ENCODE measurements at regions not wholly inside any gene's neighbourhood (a gene's known extent, or its start where the extent isn't known, plus 50 kb on each side); places are given as distances from the start of the nearest gene placed in this dataset.
"Not testable (repeated sequence)": the region's sequence is repeated elsewhere in the genome, so short reads cannot be mapped to it uniquely, and the experiment has no call there.

DNA sequence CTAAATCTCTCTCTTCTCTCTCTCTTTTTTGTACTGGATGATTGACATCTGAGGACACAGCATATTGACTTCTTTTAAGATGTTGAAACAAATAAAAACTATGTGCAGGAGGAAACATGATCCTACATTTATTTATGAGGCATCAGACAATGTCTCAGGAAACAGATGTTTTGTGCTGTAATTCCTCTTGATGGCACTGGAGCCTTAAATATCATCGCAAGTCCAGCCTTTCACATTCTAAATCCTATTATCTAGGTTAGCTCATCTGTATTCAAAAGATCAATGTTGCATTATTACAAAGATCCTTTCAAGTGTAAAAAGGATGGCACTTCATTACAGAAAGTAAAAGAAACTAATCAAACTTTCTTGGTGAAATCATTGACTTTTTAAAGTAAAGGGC, 63.9 kb downstream of the MAT2B start:
- in situ Hi-C loops (cut with HindIII; ENCODE audit: low sequenced_read_pairs), result no loop called here

DNA sequence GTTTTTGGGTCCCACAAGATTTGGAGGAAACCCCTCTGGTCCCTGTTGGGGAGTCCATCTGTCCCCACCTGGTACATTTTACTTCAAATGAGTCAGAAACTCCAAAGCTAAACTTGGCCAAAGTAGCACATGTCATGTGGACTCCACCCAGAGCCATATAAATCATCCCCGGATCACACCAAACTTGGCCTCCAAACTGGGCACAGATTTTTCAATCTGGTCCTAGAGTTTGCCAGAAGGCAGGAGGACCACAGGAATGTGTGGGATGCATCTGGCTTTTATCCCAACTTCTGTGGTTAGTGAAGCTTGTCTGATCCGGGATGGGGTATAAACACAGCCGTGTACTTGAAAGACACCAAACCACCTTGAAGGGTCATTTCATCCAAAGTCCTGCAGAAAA, 66.3 kb downstream of the MAT2B start:
- in situ Hi-C loops (cut with HindIII; ENCODE audit: low sequenced_read_pairs), result no loop called here

DNA sequence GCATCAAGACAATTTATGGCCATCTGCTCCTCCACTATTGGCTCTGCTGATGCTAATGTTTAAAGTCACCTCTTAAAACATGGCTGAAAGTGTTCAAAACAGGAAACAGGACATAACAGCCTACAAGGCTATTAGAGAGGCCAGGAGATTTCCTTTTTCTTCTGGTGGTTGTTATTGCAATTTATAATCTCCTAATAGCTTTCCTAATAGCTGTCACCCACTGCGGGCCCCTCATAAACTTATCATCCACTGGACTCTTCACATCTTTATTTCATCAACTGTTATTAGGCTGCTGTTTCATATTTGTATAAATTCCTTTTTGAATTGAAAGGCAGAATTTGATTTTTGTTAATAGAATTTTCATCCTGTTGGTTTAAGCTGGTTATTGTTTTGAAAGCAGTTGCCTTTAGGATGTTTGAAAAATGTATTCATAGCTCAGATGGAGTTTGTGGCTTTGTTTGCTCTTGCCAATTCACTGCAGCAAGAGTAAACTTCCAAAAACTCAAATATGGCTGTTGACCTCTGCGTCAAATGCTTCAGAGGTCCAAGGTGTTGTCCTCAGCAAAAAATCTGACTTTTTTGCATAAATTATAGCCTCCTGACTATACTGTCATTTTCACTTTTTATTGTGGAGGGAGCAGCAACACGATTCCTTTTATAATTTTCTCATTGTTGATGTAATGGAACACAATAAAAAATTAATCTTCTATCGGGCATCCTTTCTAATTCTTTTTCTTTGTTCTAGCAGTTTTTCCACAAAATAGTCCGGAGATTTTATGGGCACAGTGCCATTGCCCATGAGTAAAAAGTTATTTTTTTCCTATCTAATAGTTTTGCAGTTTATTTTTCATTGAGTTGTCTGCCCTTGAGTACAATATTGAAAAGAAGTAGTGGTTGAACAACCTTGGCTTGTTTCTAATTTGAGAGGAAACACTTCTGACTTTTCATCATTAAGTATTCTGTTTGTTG, 69.3 kb downstream of the MAT2B start:
- in situ Hi-C loops (cut with HindIII; ENCODE audit: low sequenced_read_pairs), result no loop called here

DNA sequence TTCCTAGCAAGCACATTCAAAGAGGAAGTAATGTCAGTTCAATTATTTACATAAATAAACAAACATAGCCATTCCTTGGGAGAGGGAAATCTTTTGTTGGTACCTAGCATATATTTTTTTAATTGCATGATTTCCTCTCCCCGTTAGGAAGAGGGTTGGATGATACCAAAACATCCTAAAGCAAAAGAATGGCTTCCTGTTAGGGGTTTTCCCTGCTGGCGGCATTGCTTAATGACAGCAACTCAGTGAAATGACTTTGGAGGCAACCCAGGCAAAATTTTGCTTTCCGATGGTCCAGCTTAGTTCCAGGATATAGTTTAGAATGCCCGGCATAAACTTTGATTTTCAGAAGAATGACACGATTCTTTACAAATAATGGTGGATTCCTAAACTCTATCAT, 73.2 kb downstream of the MAT2B start:
- in situ Hi-C loops (cut with HindIII; ENCODE audit: low sequenced_read_pairs), result no loop called here

DNA sequence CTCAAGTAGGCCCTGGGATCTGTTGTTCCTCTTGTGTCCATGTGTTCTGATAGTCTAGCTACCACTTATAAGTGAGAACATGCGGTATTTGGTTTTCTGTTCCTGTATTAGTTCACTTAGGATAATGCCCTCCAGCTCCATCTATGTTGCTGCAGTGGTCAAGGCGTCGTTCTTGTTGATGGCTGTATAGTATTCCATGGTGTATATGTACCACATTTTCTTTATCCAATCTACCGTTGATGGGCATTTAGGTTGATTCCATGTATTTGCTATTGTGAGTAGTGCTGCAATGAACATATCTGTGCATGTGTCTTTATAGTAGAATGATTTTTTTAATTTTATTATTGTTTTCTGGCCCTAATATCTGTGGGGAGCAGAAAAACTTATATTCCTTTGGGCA, 74.3 kb downstream of the MAT2B start:
- in situ Hi-C loops (cut with HindIII; ENCODE audit: low sequenced_read_pairs), result no loop called here

DNA sequence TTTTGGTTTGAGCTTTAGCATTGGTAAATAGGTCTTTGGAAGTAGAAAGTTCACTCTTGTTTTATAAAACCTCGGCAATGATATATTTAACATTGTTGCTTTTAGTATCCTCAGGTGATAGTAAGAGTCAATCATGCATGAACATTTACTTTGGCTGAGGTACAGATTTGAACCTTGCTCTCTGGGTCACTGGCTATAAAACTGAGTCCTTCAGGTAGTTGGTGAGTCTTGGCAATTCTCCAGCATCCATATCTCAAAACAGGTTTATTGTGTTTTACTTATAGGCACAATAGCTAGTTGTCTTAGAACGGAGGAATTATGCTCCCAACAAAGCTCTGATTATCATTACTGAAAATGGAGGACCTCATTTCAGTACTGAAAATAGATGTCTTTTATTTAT, 75.1 kb downstream of the MAT2B start:
- in situ Hi-C loops (cut with HindIII; ENCODE audit: low sequenced_read_pairs), result no loop called here

DNA sequence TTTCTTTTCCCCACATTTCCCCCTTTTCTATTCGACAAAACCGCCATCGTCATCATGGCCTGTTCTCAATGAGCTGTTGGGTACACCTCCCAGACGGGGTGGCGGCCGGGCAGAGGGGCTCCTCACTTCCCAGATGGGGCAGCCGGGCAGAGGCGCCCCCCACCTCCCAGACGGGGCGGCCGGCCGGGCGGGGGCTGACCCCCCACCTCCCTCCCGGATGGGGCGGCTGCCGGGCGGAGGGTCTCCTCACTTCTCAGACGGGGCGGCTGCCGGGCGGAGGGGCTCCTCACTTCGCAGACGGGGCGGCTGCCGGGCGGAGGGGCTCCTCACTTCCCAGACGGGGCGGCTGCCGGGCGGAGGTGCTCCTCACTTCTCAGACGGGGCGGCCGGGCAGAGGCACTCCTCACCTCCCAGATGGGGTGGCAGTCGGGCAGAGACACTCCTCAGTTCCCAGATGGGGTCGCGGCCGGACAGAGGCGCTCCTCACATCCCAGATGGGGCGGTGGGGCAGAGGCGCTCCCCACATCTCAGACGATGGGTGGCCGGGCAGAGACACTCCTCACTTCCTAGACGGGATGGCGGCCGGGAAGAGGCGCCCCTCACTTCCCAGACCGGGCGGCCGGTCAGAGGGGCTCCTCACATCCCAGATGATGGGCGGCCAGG, 78.2 kb downstream of the MAT2B start:
- in situ Hi-C loops (cut with HindIII; ENCODE audit: low sequenced_read_pairs), result not testable (repeated sequence)

DNA sequence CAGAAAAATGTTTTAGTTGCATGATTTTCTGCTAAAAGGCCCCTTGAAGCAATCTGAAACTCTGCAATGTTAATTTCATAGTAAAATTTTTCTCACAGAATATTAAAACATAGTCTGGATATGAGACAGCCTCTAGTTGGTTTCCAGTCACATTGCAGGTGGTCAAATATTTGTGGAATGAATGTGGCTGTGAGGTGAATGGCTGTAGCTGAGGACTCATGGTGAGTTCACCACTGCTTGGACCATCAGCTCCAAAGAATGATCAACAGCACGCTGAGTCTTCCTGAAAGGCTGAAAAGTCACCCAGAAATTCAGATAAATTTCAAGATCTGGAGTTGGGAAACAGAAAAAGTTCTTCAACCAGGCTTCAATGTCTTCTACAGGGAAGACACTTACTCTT, 79.8 kb downstream of the MAT2B start:
- in situ Hi-C loops (cut with HindIII; ENCODE audit: low sequenced_read_pairs), result no loop called here

DNA sequence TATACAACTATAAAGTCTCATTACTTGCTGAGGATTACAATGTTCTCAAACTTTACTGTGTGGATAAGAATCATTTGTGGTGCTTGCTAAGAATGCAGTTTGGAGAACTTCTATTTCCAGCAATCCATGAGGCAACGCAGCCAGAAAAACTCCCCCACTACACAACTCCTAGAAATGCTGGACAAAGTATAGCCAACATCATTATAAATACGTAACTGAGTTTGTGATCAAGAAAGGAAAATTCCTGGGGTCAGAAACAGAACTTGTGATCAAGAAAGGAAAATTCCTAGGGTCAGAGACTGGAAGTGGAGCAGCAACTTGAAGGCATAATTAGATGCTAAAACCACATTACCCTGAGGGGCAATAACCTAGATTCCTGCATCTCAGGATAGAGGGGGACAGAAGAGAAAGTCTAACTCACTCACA, 81.1 kb downstream of the MAT2B start:
- in situ Hi-C loops (cut with HindIII; ENCODE audit: low sequenced_read_pairs), result no loop called here

DNA sequence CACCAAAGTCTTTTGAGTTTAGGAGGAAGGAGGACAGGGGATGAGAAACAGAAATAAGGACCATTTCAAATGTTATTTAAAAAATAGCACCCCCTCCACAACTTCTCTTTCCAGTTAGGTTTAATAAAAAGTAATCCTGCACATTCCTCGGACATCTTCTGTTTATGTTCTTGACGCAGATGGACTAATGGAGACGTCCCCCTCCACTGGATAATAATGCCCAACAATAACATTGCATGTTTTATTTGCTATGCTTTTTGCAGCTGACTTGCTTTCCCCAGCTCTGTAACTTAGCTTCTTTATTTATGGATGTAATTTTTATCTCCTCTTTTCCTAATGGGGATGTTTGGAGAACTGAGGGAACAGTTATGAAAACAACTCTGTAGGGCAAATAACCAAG, 89.5 kb downstream of the MAT2B start:
- in situ Hi-C loops (cut with HindIII; ENCODE audit: low sequenced_read_pairs), result no loop called here

DNA sequence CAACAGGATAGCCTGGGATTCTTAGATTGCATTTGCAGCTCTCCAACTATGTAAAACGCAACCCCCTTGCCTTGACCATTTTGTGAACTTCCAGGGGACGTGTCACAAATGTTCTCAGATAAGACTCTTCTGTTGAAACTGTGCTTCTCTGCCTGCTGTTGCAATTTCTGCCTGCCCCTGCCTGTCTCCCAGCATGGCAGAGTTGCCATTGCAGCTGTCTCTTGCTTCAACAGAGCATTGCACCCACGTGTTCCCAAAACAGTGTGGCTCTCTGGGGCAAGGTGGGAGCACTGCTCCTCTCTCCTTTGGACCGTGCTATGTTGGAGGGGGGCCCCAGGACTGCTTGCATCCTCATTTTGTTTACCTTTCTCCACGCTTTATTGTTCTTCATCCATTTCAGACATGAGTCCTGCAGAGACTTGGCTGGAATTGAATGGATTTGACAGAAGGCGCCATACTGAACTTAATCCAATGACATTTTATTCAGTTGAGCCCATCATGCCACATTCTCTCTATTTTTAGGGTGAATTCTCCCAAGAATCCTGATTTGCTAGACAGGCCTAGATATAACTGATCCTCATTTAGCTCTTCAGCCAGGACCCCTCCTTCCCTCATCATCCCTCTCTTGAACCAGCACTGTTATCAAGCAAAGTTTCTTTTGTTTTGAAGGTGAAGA, 90.7 kb downstream of the MAT2B start:
- in situ Hi-C loops (cut with HindIII; ENCODE audit: low sequenced_read_pairs), result no loop called here

DNA sequence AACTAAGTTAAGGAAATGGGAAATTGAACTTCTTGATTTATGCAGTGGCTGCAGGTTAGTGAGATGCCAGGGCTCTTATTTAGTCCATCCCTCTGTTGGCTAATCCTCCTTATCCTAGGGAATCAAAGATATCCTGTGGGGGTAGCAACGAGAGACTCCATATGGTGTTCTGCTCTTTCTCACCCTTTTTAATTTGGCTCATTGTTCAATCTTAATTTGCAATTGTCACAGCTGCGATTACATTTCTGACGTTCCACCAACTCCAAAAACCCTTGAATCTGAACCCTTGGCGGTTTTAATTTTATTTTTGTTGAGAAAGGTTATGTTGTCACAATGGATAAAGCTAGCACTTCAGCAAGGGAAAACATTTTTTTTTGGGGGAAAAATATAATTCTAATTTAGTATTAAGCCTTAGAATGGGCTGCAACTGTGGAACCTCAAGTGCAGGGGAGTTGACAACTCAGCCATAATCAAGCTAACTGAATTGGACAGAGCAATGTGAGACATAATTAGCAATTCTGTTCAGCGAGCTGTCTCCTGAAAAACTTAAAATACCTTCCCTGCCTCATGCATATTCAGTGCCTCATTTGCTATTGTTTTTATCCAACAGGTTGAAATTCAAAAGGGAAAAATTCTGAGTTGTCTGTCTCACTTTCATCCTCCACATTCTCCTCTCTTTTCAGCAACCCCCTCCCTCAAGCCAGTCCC, 91.3 kb downstream of the MAT2B start:
- in situ Hi-C loops (cut with HindIII; ENCODE audit: low sequenced_read_pairs), result no loop called here

DNA sequence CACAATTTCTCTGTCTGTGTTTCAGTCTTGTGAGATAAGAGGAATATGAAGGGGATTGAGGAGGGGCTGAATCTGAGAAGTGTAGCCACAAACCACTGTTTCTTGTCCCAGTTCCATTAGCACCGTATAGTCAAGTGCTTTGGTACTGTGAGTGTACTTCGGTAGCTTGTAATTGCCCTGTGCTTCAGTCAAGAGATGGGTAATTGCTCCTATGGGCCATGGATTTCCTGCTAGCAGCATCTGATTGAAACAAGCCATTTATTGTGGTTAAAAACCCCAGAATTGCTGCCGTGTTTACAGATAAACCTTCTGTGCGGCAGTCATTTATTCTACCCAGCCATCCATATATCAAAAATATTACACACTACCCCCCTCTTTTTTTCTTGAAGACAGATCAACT, 98.6 kb downstream of the MAT2B start:
- in situ Hi-C loops (cut with HindIII; ENCODE audit: low sequenced_read_pairs), result no loop called here

DNA sequence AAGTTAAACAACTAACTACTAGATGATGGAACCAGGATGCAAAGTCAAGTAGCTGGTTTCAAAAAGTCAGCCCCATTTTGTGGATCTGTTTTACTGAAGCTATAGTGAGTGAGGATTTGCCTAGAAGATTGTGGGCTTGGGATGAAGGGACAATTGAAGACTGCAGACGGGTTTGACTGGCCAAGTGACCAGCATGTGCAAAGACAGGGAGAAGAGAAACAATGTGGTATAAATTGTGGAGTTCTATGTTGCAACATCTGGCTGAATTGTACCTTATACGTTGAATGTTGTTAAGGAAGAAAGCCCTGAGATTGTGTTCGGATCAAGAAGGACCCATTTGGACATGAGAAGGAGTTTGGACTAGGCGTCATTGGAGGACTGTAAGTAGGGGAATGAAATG, 101.8 kb downstream of the MAT2B start:
- in situ Hi-C loops (cut with HindIII; ENCODE audit: low sequenced_read_pairs), result no loop called here

DNA sequence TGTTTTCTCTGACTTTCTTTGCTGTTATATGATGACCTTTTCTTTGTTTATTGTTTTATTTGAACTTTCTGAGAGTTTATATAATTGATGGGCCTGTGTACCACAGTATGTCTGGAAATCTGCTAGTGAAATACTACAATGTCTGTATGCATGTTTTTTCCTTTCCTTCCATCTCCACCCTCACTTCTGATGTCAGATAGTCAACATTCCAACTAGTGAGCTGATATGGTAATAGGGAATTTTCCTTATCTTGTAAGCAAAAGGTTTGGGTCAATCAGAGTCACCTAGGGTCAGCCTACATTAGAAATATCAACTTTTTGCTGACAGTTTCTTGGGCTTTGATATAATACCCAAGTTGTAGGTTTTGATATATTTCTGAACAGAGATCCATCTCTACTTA, 103.2 kb downstream of the MAT2B start:
- in situ Hi-C loops (cut with HindIII; ENCODE audit: low sequenced_read_pairs), result no loop called here

DNA sequence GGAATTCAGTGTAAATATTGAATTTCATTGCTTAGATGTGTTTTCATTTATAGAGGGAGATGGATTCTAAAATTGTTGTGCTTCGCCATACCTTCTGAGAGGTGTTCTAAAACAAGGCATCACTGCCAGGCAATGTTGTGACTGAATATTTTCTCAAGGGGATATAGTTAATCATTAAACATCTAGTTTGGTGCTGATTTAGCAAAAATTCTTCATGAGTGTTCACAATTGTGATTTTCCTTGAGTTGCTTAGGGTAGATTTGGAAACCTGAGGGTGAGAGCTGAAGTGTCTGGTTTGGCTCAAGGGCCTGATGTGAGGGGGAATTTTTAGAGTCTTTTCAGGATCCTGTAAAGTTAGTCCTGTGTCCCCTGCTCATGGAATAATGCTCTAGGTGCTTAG, 104.5 kb downstream of the MAT2B start:
- in situ Hi-C loops (cut with HindIII; ENCODE audit: low sequenced_read_pairs), result no loop called here

DNA sequence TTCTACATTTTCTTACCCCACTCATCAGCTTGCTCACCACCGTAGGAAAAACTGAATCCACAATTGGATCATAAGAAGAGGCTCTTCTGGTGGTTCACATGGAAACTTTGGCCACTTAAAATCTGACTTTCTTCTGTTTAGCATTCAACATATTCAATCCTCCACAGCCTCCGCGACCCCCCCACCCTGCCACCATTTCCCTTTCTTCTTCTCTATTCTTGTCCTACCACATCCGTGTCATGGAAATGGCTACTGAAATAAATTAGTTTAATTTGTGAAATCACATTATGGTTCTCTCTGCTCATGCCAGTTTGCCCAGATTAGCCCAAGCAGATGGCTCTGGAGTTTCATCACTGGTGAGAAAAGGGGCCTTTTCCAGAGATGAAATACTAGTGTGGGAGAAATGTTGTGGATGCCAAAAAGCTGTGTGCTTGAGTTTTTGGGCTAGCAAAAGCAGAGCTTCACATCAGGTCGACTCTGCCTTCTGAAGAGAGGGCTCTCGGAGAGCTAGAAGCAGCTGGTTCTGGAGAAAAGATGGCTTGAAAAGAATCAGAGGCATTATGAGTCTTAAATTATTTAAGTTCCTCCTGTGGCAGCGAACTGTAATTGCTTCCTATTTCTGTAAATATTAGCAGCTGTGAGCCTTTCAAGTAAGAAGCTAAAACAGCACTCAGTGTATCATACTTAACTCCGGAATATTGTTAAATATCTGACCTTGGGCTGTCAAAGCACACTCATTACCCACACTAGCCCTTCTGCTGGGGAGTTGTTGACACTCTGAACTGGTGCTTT, 107.1 kb downstream of the MAT2B start:
- in situ Hi-C loops (cut with HindIII; ENCODE audit: low sequenced_read_pairs), result no loop called here

DNA sequence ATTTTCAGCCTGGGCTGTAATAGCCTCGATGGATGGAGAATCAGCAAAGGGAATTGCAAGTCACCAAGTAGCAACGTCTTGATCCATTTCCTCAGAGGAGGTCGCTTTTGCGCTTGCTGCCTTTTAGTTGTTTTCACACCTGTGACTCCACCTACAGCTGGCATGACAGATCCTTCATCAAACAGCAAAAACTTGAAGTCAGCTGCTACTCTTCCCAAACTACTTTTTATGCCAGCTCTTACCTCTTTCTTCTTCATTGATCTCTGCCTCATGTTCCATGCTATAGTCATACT, 107.7 kb downstream of the MAT2B start:
- in situ Hi-C loops (cut with HindIII; ENCODE audit: low sequenced_read_pairs), result no loop called here

DNA sequence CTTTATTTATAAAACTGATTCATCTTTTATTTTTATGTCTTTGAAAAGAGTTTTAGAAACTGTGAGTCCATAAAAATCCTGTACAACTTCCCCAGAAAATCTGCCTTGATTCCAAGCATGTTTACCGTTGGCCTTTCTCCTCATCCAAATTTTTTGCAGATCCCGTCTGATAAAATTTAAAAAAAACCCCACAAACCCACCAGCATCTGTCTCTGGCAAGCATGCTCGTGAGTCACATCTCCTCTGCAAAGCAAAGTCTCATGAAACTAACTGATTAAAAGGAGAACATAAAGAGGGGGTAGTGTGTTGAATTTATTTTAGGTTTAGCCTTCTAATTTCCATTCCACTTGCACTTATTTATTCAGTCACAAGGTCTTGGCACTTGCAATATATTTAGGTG, 109.4 kb downstream of the MAT2B start:
- in situ Hi-C loops (cut with HindIII; ENCODE audit: low sequenced_read_pairs), result no loop called here

DNA sequence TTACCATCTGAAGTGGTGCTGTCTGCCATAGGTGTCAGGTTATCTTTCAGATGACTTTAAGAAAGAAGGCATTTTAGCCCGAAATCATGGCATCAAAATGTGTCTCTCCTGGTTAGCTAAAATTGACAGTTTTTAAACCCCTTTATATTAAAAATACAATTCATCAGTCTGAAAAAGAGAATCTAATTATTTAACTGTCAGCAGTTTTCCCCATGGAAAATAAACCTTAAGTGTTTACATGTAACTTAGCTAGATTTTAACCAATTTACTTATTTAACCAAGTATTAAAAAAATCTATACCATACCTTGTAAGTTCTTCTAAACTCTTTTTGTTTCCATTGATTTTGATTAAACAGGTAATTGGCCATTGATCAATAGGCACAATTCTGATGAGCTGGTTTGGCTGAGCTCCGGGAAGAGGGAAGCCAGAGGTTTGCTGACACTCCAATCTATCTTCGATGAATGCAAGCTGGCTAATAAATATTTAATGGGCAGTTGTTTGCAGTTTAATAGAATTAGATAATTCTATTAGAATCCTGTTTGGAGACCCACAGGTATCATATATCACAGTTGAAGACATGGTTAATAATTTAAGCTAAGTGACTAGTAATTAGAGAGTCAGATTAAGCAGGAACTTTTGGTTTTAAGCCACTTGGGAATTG, 114.0 kb downstream of the MAT2B start:
- in situ Hi-C loops (cut with HindIII; ENCODE audit: low sequenced_read_pairs), result no loop called here
